B cell (primary cell): ENCODE measurements at regions not wholly inside any gene's neighbourhood (a gene's known extent, or its start where the extent isn't known, plus 50 kb on each side); places are given as distances from the start of the nearest gene placed in this dataset.

ENCODE experiments used
- CTCF ChIP-seq: fragments of 200-600 bp; IDR thresholded peaks from one replicate; pipeline ENCODE4 v1.8.0; 2022; ENCODE audit warnings: antibody characterized with exemption, mild to moderate bottlenecking
- EZH2 ChIP-seq: IDR thresholded peaks from 2 replicates; pipeline ENCODE4 v1.6.1; 2012; ENCODE audit warnings: borderline replicate concordance, low read depth, mild to moderate bottlenecking, moderate library complexity, low read length; ENCODE audit not compliant: insufficient read depth, poor library complexity, severe bottlenecking

GRCh38 chr7:121490309-121490708 is 94.2 kb upstream of the FAM3C start:
- TF ChIP-seq CTCF: no peak
- no peak for TF ChIP-seq EZH2
